ENCODE measurements at regions not wholly inside any gene's neighbourhood (a gene's known extent, or its start where the extent isn't known, plus 50 kb on each side); places are given as distances from the start of the nearest gene placed in this dataset.

GRCh38 chr2:2563309-2563860 is 232.3 kb upstream of the MYT1L start:
- ChIA-PET CTCF (no interaction called here), RAD21 (ENCODE audit: low non-redundant PET in 1 of 2, low total read pairs in 2 of 2, uncharacterized antibody in 2 of 2, unreplicated experiment in 2 of 2) (no interaction called here), POLR2A (no interaction called here)
- H3K9ac ChIP-seq (ENCODE audit: low read length), result no peak overlapping the region
- H3K27me3 ChIP-seq (ENCODE audit: insufficient read depth, low read length), result no peaks in the 10 kb centered on the region
- no peak for TF ChIP-seq SP1 (IDR thresholded peaks at IDR 0.05; ENCODE audit: low read depth)
- TF ChIP-seq ATF3 (IDR thresholded peaks at IDR 0.05), result no peak
- TF ChIP-seq EZH2phosphoT487 (IDR thresholded peaks at IDR 0.05; ENCODE audit: borderline replicate concordance), result no peak
- TF ChIP-seq ZFX (IDR thresholded peaks at IDR 0.05), result no peak
- no peak for TF ChIP-seq FOSL1 (IDR thresholded peaks at IDR 0.05; ENCODE audit: low read depth)
- no peak for TF ChIP-seq ZNF274 (IDR thresholded peaks at IDR 0.05; ENCODE audit: low read depth, low read length)
- no peak for TF ChIP-seq ELF1 (IDR thresholded peaks at IDR 0.05; ENCODE audit: borderline replicate concordance, low read depth)
- TF ChIP-seq EGR1 (IDR thresholded peaks at IDR 0.05; ENCODE audit: low read depth), result no peak
- TF ChIP-seq, protein P1, sequence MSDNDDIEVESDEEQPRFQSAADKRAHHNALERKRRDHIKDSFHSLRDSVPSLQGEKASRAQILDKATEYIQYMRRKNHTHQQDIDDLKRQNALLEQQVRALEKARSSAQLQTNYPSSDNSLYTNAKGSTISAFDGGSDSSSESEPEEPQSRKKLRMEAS (IDR thresholded peaks at IDR 0.05), result no peak
- TF ChIP-seq EZH2 (IDR thresholded peaks at IDR 0.05), result no peak
- no peak for TF ChIP-seq POLR2AphosphoS5 (IDR thresholded peaks at IDR 0.05; ENCODE audit: low read depth, low read length)
- no peak for TF ChIP-seq SRF (IDR thresholded peaks at IDR 0.05; ENCODE audit: low read depth)
- TF ChIP-seq SIN3A (IDR thresholded peaks at IDR 0.05; ENCODE audit: low read depth), result no peak
- TF ChIP-seq, protein P2, sequence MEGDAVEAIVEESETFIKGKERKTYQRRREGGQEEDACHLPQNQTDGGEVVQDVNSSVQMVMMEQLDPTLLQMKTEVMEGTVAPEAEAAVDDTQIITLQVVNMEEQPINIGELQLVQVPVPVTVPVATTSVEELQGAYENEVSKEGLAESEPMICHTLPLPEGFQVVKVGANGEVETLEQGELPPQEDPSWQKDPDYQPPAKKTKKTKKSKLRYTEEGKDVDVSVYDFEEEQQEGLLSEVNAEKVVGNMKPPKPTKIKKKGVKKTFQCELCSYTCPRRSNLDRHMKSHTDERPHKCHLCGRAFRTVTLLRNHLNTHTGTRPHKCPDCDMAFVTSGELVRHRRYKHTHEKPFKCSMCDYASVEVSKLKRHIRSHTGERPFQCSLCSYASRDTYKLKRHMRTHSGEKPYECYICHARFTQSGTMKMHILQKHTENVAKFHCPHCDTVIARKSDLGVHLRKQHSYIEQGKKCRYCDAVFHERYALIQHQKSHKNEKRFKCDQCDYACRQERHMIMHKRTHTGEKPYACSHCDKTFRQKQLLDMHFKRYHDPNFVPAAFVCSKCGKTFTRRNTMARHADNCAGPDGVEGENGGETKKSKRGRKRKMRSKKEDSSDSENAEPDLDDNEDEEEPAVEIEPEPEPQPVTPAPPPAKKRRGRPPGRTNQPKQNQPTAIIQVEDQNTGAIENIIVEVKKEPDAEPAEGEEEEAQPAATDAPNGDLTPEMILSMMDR (IDR thresholded peaks at IDR 0.05 in 2 of 3, conservative IDR thresholded peaks at IDR 0.05 in 1 of 3; ENCODE audit: borderline replicate concordance in 1 of 3, insufficient read depth in 1 of 3, low read depth in 2 of 3, low read length in 2 of 3), result no peak
- no peaks in the 10 kb centered on the region for H3K79me2 ChIP-seq (ENCODE audit: insufficient read depth, low read length)
- DNase-seq (ENCODE audit: low read depth, low spot score) (no peak), ATAC-seq (no peak)
- no peak overlapping the region for H3K4me3 ChIP-seq (replicated peaks in 1 of 2; ENCODE audit: low read depth in 1 of 2, low read length in 2 of 2)
- no peaks in the 10 kb centered on the region for H3K4me1 ChIP-seq (ENCODE audit: control insufficient read depth in 1 of 2, insufficient read depth in 2 of 2, low read length in 2 of 2)
- H3K9me3 ChIP-seq (ENCODE audit: control insufficient read depth in 1 of 2, insufficient read depth in 1 of 2, low read depth in 1 of 2, low read length in 2 of 2), result no peaks in the 10 kb centered on the region
- BruUV-seq (replicated peaks), result no TSS peak
- H4K20me1 ChIP-seq (ENCODE audit: insufficient read depth), result no peaks in the 10 kb centered on the region
- H2AFZ ChIP-seq (ENCODE audit: low read depth, low read length, poor library complexity, severe bottlenecking), result no peak overlapping the region
- H3K27ac ChIP-seq (ENCODE audit: low read depth, low read length), result no peak overlapping the region
- intact Hi-C loops (cut with micrococcal nuclease), result no loop called here
- H3K4me2 ChIP-seq (ENCODE audit: low read length), result no peak overlapping the region
- H3K36me3 ChIP-seq (ENCODE audit: control insufficient read depth in 1 of 2, insufficient read depth in 2 of 2, low read length in 2 of 2), result no peaks in the 10 kb centered on the region
- H3K9me2 ChIP-seq (ENCODE audit: insufficient read depth), result no peaks in the 10 kb centered on the region

Data from HCT116 (cell line).